H1 (cell line): ENCODE measurements at regions not wholly inside any gene's neighbourhood (a gene's known extent, or its start where the extent isn't known, plus 50 kb on each side); places are given as distances from the start of the nearest gene placed in this dataset.

ENCODE experiments used
- CTCF ChIA-PET: fragments of 300-600 bp; sonication (Branson Sonifier 250); formaldehyde crosslinking; loops from one replicate; lab custom pipeline; 2021; ENCODE audit not compliant: partially characterized antibody; lab: Charles Lee
- POLR2A ChIA-PET: fragments of 300-600 bp; sonication (Branson Sonifier 250); formaldehyde crosslinking; loops from one replicate; lab custom pipeline; 2021; ENCODE audit warnings: inconsistent platforms; ENCODE audit not compliant: partially characterized antibody; lab: Charles Lee
- DNase-seq, 2 experiments: peaks; one replicate each; pipeline versions ENCODE4 v3.0.0 to v3.0.0-alpha.2; 2010 to 2022; ENCODE audit warnings: low spot score in 2 of 2, low read depth in 1 of 2, mixed read lengths in 1 of 2
- FAIRE-seq: peaks from 2 replicates; lab custom pipeline; 2011; peaks lifted over from hg19 to GRCh38; lab: Jason Lieb, UNC
- H2AFZ ChIP-seq: 2 replicates; pipeline ENCODE4 v1.8.1; 2012; ENCODE audit warnings: low read length, inconsistent platforms
- H2AK5ac ChIP-seq: 2 replicates; pipeline ENCODE4 v1.6.1; 2013; ENCODE audit warnings: low read depth, low read length
- H2BK120ac ChIP-seq: replicated peaks from 2 replicates; pipeline ENCODE3; 2013; ENCODE audit warnings: low read depth, low read length, inconsistent platforms
- H2BK12ac ChIP-seq: 2 replicates; pipeline ENCODE4 v1.6.1; 2013; ENCODE audit warnings: low read depth, low read length
- H2BK15ac ChIP-seq: 2 replicates; pipeline ENCODE4 v1.6.1; 2013; ENCODE audit warnings: low read length
- H2BK20ac ChIP-seq: 2 replicates; pipeline ENCODE4 v1.6.1; 2013; ENCODE audit warnings: low read length
- H2BK5ac ChIP-seq: 2 replicates; pipeline ENCODE4 v1.6.1; 2013; ENCODE audit warnings: low read depth, low read length
- H3K14ac ChIP-seq: 2 replicates; pipeline ENCODE4 v1.6.1; 2013; ENCODE audit warnings: inconsistent platforms; ENCODE audit not compliant: insufficient read length
- H3K18ac ChIP-seq: 2 replicates; pipeline ENCODE4 v1.6.1; 2013; ENCODE audit warnings: low read length; ENCODE audit errors: extremely low read depth
- H3K23ac ChIP-seq: 2 replicates; pipeline ENCODE4 v1.6.1; 2013; ENCODE audit warnings: inconsistent platforms; ENCODE audit not compliant: insufficient read length
- H3K23me2 ChIP-seq: 2 replicates; pipeline ENCODE4 v1.6.1; 2013; ENCODE audit warnings: low read depth, low read length
- H3K27ac ChIP-seq: 2 replicates; pipeline ENCODE4 v1.6.1; 2011; ENCODE audit warnings: low read depth, low read length, inconsistent platforms
- H3K27me3 ChIP-seq, 4 experiments: replicated peaks in 1 of 4; 1 replicate in 1 of 4; 2 replicates in 3 of 4; pipeline versions ENCODE4 v1.6.1 to v1.8.1; 2011 to 2013; ENCODE audit warnings: low read length in 3 of 4, mild to moderate bottlenecking in 3 of 4, inconsistent platforms in 2 of 4, mixed read lengths in 2 of 4, moderate library complexity in 1 of 4; ENCODE audit not compliant: control insufficient read depth in 3 of 4, insufficient read depth in 3 of 4; ENCODE audit errors: extremely low read depth in 1 of 4
- H3K36me3 ChIP-seq, 4 experiments: 2 replicates each; pipeline versions ENCODE4 v1.6.1 to v1.8.1; 2011 to 2013; ENCODE audit warnings: mild to moderate bottlenecking in 4 of 4, low read length in 3 of 4, moderate library complexity in 2 of 4, control low read depth in 1 of 4, inconsistent platforms in 1 of 4; ENCODE audit not compliant: insufficient read depth in 4 of 4, control insufficient read depth in 2 of 4
- H3K4ac ChIP-seq: replicated peaks from 2 replicates; pipeline ENCODE3; 2013; ENCODE audit warnings: low read length, low read depth, mixed read lengths, inconsistent platforms; ENCODE audit not compliant: insufficient read length
- H3K4me1 ChIP-seq, 4 experiments: replicated peaks in 1 of 4; 1 replicate in 1 of 4; 2 replicates in 3 of 4; pipeline versions ENCODE4 v1.6.1 to v1.8.1; 2011 to 2013; ENCODE audit warnings: low read length in 3 of 4, inconsistent platforms in 2 of 4, mixed read lengths in 1 of 4; ENCODE audit not compliant: insufficient read depth in 4 of 4, control insufficient read depth in 3 of 4
- H3K4me2 ChIP-seq, 2 experiments: 2 replicates each; pipeline versions ENCODE4 v1.6.1 to v1.8.1; 2011 to 2013; ENCODE audit warnings: low read depth in 2 of 2, low read length in 2 of 2, control low read depth in 1 of 2, inconsistent platforms in 1 of 2, mild to moderate bottlenecking in 1 of 2; ENCODE audit not compliant: insufficient read depth in 1 of 2
- H3K4me3 ChIP-seq, 4 experiments: fragments of 200-600, 300-600 bp in 1 of 4; sonication (generic), shearing (Covaris generic), sonication (Bioruptor Twin) in 1 of 4; 2 replicates each; pipeline versions ENCODE4 v1.5.1 to v1.8.1; 2011 to 2016; ENCODE audit warnings: low read length in 4 of 4, low read depth in 3 of 4, control low read depth in 2 of 4, inconsistent platforms in 2 of 4, mild to moderate bottlenecking in 2 of 4, mixed read lengths in 1 of 4, moderate library complexity in 1 of 4; ENCODE audit not compliant: insufficient read depth in 2 of 4; ENCODE audit errors: extremely low read depth in 1 of 4
- H3K56ac ChIP-seq: replicated peaks from 2 replicates; pipeline ENCODE3; 2013; ENCODE audit warnings: low read depth, mild to moderate bottlenecking, mixed read lengths, low read length, inconsistent platforms; ENCODE audit not compliant: insufficient read length
- H3K79me1 ChIP-seq: 2 replicates; pipeline ENCODE4 v1.6.1; 2013; ENCODE audit warnings: low read depth, low read length, control low read depth
- H3K79me2 ChIP-seq, 2 experiments: 2 replicates each; pipeline versions ENCODE4 v1.6.1 to v1.8.1; 2012 to 2013; ENCODE audit warnings: low read length in 2 of 2, mild to moderate bottlenecking in 2 of 2, inconsistent platforms in 1 of 2; ENCODE audit not compliant: insufficient read depth in 2 of 2, control insufficient read depth in 1 of 2
- H3K9ac ChIP-seq, 4 experiments: replicated peaks in 1 of 4; 1 replicate in 1 of 4; 2 replicates in 3 of 4; pipeline versions ENCODE4 v1.6.1 to v1.8.1; 2011 to 2013; ENCODE audit warnings: low read depth in 3 of 4, low read length in 3 of 4, control low read depth in 2 of 4, mild to moderate bottlenecking in 2 of 4, moderate library complexity in 2 of 4, inconsistent platforms in 1 of 4; ENCODE audit errors: extremely low read depth in 1 of 4
- H3K9me3 ChIP-seq, 2 experiments: 2 replicates each; pipeline versions ENCODE4 v1.6.1 to v1.8.1; 2012 to 2013; ENCODE audit warnings: mild to moderate bottlenecking in 2 of 2, moderate library complexity in 2 of 2, control low read depth in 1 of 2, inconsistent platforms in 1 of 2, low read depth in 1 of 2, low read length in 1 of 2, mixed read lengths in 1 of 2; ENCODE audit not compliant: insufficient read depth in 2 of 2
- H4K20me1 ChIP-seq, 2 experiments: replicated peaks in 1 of 2; 2 replicates each; pipeline versions ENCODE3 to v1.8.1; 2011 to 2013; ENCODE audit warnings: inconsistent platforms in 2 of 2, low read length in 2 of 2, mild to moderate bottlenecking in 1 of 2; ENCODE audit not compliant: insufficient read depth in 2 of 2, control insufficient read depth in 1 of 2
- H4K5ac ChIP-seq: 2 replicates; pipeline ENCODE4 v1.6.1; 2013; ENCODE audit warnings: low read length, low read depth, mixed read lengths, inconsistent platforms; ENCODE audit not compliant: insufficient read length
- H4K8ac ChIP-seq: 2 replicates; pipeline ENCODE4 v1.8.0; 2013; ENCODE audit warnings: mild to moderate bottlenecking, moderate library complexity, low read length, inconsistent platforms; ENCODE audit not compliant: insufficient read depth; ENCODE audit errors: extremely low read depth
- H4K91ac ChIP-seq: replicated peaks from 2 replicates; pipeline ENCODE3; 2013; ENCODE audit warnings: low read length, mixed read lengths, inconsistent platforms; ENCODE audit not compliant: insufficient read length
- CEBPB ChIP-seq: IDR thresholded peaks from 2 replicates; pipeline ENCODE4 v1.6.1; 2012; ENCODE audit warnings: low read depth, low read length
- SRF ChIP-seq: IDR thresholded peaks from 2 replicates; pipeline ENCODE4 v1.6.1; 2011; ENCODE audit warnings: mild to moderate bottlenecking, low read depth, low read length, moderate library complexity
- WGBS, 2 experiments: shearing (Covaris generic) in 1 of 2; methylation state at CpG; one replicate each; pipeline versions ENCODE4 v1.1.6 to v1.1.7; 2013 to 2015; ENCODE audit warnings: low lambda C conversion rate in 2 of 2, mixed read lengths in 2 of 2, inconsistent platforms in 1 of 2, low coverage in 1 of 2, missing lambda C conversion rate in 1 of 2; ENCODE audit not compliant: insufficient replicate concordance in 2 of 2, insufficient coverage in 1 of 2, insufficient read length in 1 of 2; ENCODE audit errors: extremely low coverage in 1 of 2, missing lambda C conversion rate in 1 of 2; 5-methylcytosine and 5-hydroxymethylcytosine counted together

- Histone ChIP-seq H3K36me3 (no peaks in the 10 kb centered on the region), H2AFZ (no peak overlapping the region), H2BK20ac (no peak overlapping the region), H3K23ac (no peak overlapping the region), H2AK5ac (no peak overlapping the region), H2BK120ac (no peak overlapping the region), H3K23me2 (no peaks in the 10 kb centered on the region), H3K79me1 (no peaks in the 10 kb centered on the region), H3K27ac (no peak overlapping the region), H2BK12ac (no peak overlapping the region), H3K18ac (no peak overlapping the region; the same call in 1 of the 2 replicates), H3K9ac (no peak overlapping the region), H3K56ac (no peak overlapping the region), H3K4me3 (no peak overlapping the region), H3K4me1 (no peaks in the 10 kb centered on the region), H3K4ac (no peak overlapping the region), H2BK5ac (no peak overlapping the region), H4K8ac (no peak overlapping the region), H4K20me1 (no peaks in the 10 kb centered on the region), H3K9me3 (no peaks in the 10 kb centered on the region), H3K14ac (no peak overlapping the region), H3K79me2 (no peaks in the 10 kb centered on the region), H4K91ac (no peak overlapping the region), H4K5ac (no peak overlapping the region), H3K4me2 (no peak overlapping the region), H2BK15ac (no peak overlapping the region), H3K27me3 (no peaks in the 10 kb centered on the region)
- CTCF ChIA-PET: no interaction called here
- WGBS, 2 experiments: 50% methylated on average over 3 of the region's 3 CpGs; no CpG with 5 or more reads in 1 of the 2 experiments
- FAIRE-seq (no peak), DNase-seq (no peak)
- TF ChIP-seq CEBPB (no peak), SRF (0 out of 2 replicates have a peak, but pooled peaks have one; percentile 24)
- POLR2A ChIA-PET: no interaction called here
These were observed 57.9 kb upstream of the PLS3 start for GRCh38 chrX:115503099-115503498.
